NCI-H345 treated with DMSO at 0.1 percent for 48 hours (cell line): ENCODE measurements at regions not wholly inside any gene's neighbourhood (a gene's known extent, or its start where the extent isn't known, plus 50 kb on each side); places are given as distances from the start of the nearest gene placed in this dataset.

Source experiments
- DNase-seq: peaks from one replicate; lab custom pipeline; 2025; ENCODE audit not compliant: unreplicated experiment; lab: John Stamatoyannopoulos, UW

GRCh38 chr9:88037285-88037845 lies 63.0 kb upstream of the CDK20 start:
- DNase-seq: no peak

GRCh38 chr9:88034964-88035363 lies 60.6 kb upstream of the CDK20 start:
- no peak for DNase-seq

- DNase-seq: no peak
Measured at GRCh38 chr9:88033359-88033702, 59.0 kb upstream of the CDK20 start.

- DNase-seq: no peak
Measured at GRCh38 chr9:88028338-88028737, 54.0 kb upstream of the CDK20 start.

GRCh38 chr9:88026118-88026479 lies 51.8 kb upstream of the CDK20 start:
- no peak for DNase-seq

- no peak for DNase-seq
Measured at GRCh38 chr9:88025411-88026117, 51.2 kb upstream of the CDK20 start.

GRCh38 chr9:88024896-88025295 lies 50.6 kb upstream of the CDK20 start:
- DNase-seq: no peak
